MM.1S (cell line): ENCODE measurements at regions not wholly inside any gene's neighbourhood (a gene's known extent, or its start where the extent isn't known, plus 50 kb on each side); places are given as distances from the start of the nearest gene placed in this dataset.

Source experiments
- DNase-seq: peaks from one replicate; pipeline ENCODE4 v3.0.0-alpha.2; 2015
- H2AFZ ChIP-seq: fragments of 300-600 bp; sonication (generic); 2 replicates; pipeline ENCODE4 v1.6.0; 2016; ENCODE audit warnings: antibody characterized with exemption, low read length
- H3F3A ChIP-seq: fragments of 300-600 bp; sonication (generic); 2 replicates; pipeline ENCODE4 v1.6.1; 2016; ENCODE audit warnings: mild to moderate bottlenecking, antibody characterized with exemption, low read length, moderate library complexity, mixed read lengths; ENCODE audit not compliant: insufficient read depth
- H3K27ac ChIP-seq: fragments of 300-600 bp; sonication (generic); 2 replicates; pipeline ENCODE4 v1.5.1; 2016; ENCODE audit warnings: mild to moderate bottlenecking, low read length
- H3K27me3 ChIP-seq: fragments of 300-600 bp; sonication (generic); replicated peaks from 2 replicates; pipeline ENCODE4 v1.6.0; 2016; ENCODE audit warnings: low read length; ENCODE audit not compliant: insufficient read depth
- H3K36me3 ChIP-seq: fragments of 300-600 bp; sonication (generic); replicated peaks from 2 replicates; pipeline ENCODE4 v1.6.1; 2016; ENCODE audit warnings: mild to moderate bottlenecking, low read length, mixed read lengths; ENCODE audit not compliant: insufficient read depth
- H3K4me1 ChIP-seq: fragments of 300-600 bp; sonication (generic); 2 replicates; pipeline ENCODE4 v1.6.1; 2016; ENCODE audit warnings: low read length, mixed read lengths
- H3K4me2 ChIP-seq: fragments of 300-600 bp; sonication (generic); 2 replicates; pipeline ENCODE4 v1.6.0; 2016; ENCODE audit warnings: low read depth, low read length
- H3K4me3 ChIP-seq: fragments of 300-600 bp; sonication (generic); 2 replicates; pipeline ENCODE4 v1.5.1; 2016; ENCODE audit warnings: low read length, mixed read lengths
- H3K79me2 ChIP-seq: fragments of 300-600 bp; sonication (generic); 2 replicates; pipeline ENCODE4 v1.6.1; 2016; ENCODE audit warnings: mixed run types, low read length, mixed read lengths
- H3K9ac ChIP-seq: fragments of 300-600 bp; sonication (generic); 2 replicates; pipeline ENCODE4 v1.6.1; 2016; ENCODE audit warnings: low read length, mixed read lengths
- H3K9me2 ChIP-seq: fragments of 300-600 bp; sonication (generic); replicated peaks from 2 replicates; pipeline ENCODE4 v1.6.1; 2016; ENCODE audit warnings: mild to moderate bottlenecking, low read length, mixed read lengths; ENCODE audit not compliant: insufficient read depth
- H3K9me3 ChIP-seq: fragments of 300-600 bp; sonication (generic); replicated peaks from 2 replicates; pipeline ENCODE4 v1.6.1; 2016; ENCODE audit warnings: mild to moderate bottlenecking, low read length, mixed read lengths; ENCODE audit not compliant: insufficient read depth
- H4K20me1 ChIP-seq: fragments of 300-600 bp; sonication (generic); 2 replicates; pipeline ENCODE4 v1.6.1; 2016; ENCODE audit warnings: mild to moderate bottlenecking, low read length, moderate library complexity, mixed read lengths; ENCODE audit not compliant: insufficient read depth
- EZH2 ChIP-seq: fragments of 300-600 bp; sonication (generic); optimal IDR thresholded peaks from 2 replicates; pipeline ENCODE3; 2017; ENCODE audit warnings: low read depth, mild to moderate bottlenecking, antibody characterized with exemption, low read length, mixed read lengths
- EZH2phosphoT487 ChIP-seq: fragments of 300-600 bp; sonication (generic); IDR thresholded peaks from 2 replicates; pipeline ENCODE4 v1.6.1; 2018; ENCODE audit warnings: antibody characterized with exemption, low read length
- TF ChIP-seq, protein P1 (sequence below): fragments of 300-600 bp; sonication (generic); IDR thresholded peaks from 2 replicates; pipeline ENCODE4 v1.5.1; 2016; ENCODE audit warnings: antibody characterized with exemption, low read length, mixed read lengths

DNA sequence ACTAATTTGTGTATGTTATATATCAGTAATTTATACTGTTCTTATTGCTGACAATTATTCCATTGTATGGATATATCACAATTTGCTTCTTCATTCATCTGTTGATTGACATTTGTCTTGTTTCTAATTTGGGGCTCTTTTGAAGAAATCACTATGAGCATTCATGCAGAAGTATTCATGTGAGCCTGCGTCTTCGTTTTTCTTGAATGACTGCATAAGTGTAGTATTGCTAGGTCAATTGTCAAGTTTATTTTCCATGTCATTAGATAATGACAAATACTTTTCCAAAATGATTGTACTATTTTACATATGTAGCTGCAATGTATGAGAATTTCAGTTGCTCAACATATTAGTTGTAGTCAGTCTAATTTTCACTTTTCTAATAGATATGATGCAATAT is 1796.9 kb downstream of the SLITRK5 start:
- Histone ChIP-seq H3K9me2 (no peaks in the 10 kb centered on the region), H3K9me3 (no peaks in the 10 kb centered on the region), H3K4me2 (no peak overlapping the region), H3K4me3 (no peak overlapping the region), H3F3A (no peaks in the 10 kb centered on the region), H3K9ac (no peak overlapping the region), H3K36me3 (no peaks in the 10 kb centered on the region), H3K4me1 (no peaks in the 10 kb centered on the region), H3K27ac (no peak overlapping the region), H2AFZ (no peak overlapping the region), H4K20me1 (no peaks in the 10 kb centered on the region), H3K79me2 (no peaks in the 10 kb centered on the region), H3K27me3 (no peaks in the 10 kb centered on the region)
- TF ChIP-seq EZH2phosphoT487 (no peak), EZH2 (no peak)
- TF ChIP-seq, protein P1, sequence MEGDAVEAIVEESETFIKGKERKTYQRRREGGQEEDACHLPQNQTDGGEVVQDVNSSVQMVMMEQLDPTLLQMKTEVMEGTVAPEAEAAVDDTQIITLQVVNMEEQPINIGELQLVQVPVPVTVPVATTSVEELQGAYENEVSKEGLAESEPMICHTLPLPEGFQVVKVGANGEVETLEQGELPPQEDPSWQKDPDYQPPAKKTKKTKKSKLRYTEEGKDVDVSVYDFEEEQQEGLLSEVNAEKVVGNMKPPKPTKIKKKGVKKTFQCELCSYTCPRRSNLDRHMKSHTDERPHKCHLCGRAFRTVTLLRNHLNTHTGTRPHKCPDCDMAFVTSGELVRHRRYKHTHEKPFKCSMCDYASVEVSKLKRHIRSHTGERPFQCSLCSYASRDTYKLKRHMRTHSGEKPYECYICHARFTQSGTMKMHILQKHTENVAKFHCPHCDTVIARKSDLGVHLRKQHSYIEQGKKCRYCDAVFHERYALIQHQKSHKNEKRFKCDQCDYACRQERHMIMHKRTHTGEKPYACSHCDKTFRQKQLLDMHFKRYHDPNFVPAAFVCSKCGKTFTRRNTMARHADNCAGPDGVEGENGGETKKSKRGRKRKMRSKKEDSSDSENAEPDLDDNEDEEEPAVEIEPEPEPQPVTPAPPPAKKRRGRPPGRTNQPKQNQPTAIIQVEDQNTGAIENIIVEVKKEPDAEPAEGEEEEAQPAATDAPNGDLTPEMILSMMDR = no peak
- DNase-seq = no peak

DNA sequence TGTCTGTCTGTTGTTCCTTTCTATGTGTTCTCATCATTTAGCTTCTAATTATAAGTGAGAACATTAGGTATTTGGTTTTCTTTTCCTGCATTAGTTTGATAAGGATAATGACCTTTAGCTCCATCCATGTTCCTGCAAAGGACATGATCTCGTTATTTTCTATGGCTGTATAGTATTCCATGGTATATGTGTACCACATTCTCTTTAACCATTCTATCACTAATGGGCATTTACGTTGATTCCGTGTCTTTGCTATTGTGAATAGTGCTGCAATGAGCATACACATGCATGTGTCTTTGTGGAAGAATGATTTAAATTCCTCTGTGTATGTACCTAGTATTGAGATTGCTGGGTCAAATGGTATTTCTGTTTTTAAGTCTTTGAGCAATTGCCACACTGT is 1799.7 kb downstream of the SLITRK5 start:
- Histone ChIP-seq H3K9me2 (no peaks in the 10 kb centered on the region), H2AFZ (no peak overlapping the region), H3K4me3 (no peak overlapping the region), H3K36me3 (no peaks in the 10 kb centered on the region), H3K79me2 (no peaks in the 10 kb centered on the region), H3K27me3 (no peaks in the 10 kb centered on the region), H4K20me1 (no peaks in the 10 kb centered on the region), H3K4me1 (no peaks in the 10 kb centered on the region), H3K9me3 (no peaks in the 10 kb centered on the region), H3K4me2 (no peak overlapping the region), H3K9ac (no peak overlapping the region), H3K27ac (no peak overlapping the region), H3F3A (no peaks in the 10 kb centered on the region)
- no peak for DNase-seq
- TF ChIP-seq, protein P1 = no peak
- no peak for TF ChIP-seq EZH2
- TF ChIP-seq EZH2phosphoT487 = no peak

DNA sequence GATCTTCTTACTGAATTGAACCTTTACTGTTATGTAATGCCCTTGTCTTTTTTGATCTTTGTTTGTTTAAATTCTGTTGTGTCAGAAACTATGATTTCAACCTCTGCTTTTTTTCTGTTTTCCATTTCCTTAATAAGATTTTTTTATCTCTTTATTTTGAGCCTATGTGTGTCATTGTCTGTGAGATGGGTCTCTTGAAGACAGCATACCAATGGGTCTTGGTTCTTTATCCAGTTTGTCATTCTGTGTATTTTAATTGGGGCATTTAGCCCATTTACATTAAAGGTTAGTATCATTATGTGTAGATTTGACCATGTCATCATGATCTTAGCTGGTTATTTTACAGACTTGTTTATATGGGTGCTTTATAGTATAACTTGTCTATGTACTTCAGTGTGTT is 1803.3 kb downstream of the SLITRK5 start:
- H3K9me2 ChIP-seq = no peaks in the 10 kb centered on the region
- H3K36me3 ChIP-seq = no peaks in the 10 kb centered on the region

More for the DNA sequence above, 1803.3 kb downstream of the SLITRK5 start:
- H3K79me2 ChIP-seq = no peaks in the 10 kb centered on the region
- H3K4me2 ChIP-seq = no peak overlapping the region
- TF ChIP-seq, protein P1 = no peak
- TF ChIP-seq EZH2 (no peak), EZH2phosphoT487 (no peak)
- H3K4me3 ChIP-seq = no peak overlapping the region
- DNase-seq = no peak
- H3K9me3 ChIP-seq = no peaks in the 10 kb centered on the region
- H3K4me1 ChIP-seq = no peaks in the 10 kb centered on the region
- H3K9ac ChIP-seq = no peak overlapping the region
- no peaks in the 10 kb centered on the region for H3K27me3 ChIP-seq
- no peak overlapping the region for H3K27ac ChIP-seq
- no peaks in the 10 kb centered on the region for H4K20me1 ChIP-seq
- H2AFZ ChIP-seq = no peak overlapping the region
- H3F3A ChIP-seq = no peaks in the 10 kb centered on the region
